ENCODE measurements at regions not wholly inside any gene's neighbourhood (a gene's known extent, or its start where the extent isn't known, plus 50 kb on each side); places are given as distances from the start of the nearest gene placed in this dataset.

DNA sequence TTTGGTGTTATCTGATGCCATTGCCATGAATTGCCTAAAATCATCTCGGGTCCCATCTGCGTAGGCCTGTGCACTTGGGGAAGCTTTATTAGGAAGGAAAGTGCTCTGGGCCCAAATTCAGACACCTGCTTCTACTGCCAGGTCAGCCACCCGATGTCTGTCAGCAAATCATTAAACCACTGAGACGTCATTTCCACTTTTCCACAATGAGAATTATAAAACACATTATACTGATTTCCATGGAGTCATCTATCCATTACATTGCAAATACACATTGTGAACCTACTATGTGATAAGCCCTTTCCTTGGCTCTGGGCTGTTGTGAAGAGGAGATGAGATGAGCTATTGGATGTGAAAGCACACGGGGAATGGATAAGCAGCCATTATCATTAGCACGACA, 1022.9 kb downstream of the BCL11B start:
- no peak for TF ChIP-seq POLR2A (IDR thresholded peaks at IDR 0.05; ENCODE audit: low read length)
- TF ChIP-seq GATA1 (IDR thresholded peaks at IDR 0.05; ENCODE audit: low read depth, low read length) = no peak

Measured in erythroblast (primary cell).